Liver (tissue), 8 donors: ENCODE measurements at regions not wholly inside any gene's neighbourhood (a gene's known extent, or its start where the extent isn't known, plus 50 kb on each side); places are given as distances from the start of the nearest gene placed in this dataset.

Source experiments
- DNase-seq: peaks from one replicate; pipeline ENCODE4 v3.0.0-alpha.2; 2017; ENCODE audit warnings: low spot score
- H3K27ac ChIP-seq, 2 donors: one replicate each; pipeline ENCODE4 v1.7.0; 2013; ENCODE audit warnings: inconsistent platforms in 2 of 2, low read length in 2 of 2, control low read depth in 1 of 2, low read depth in 1 of 2, mild to moderate bottlenecking in 1 of 2
- H3K27me3 ChIP-seq, 4 donors: one replicate each; pipeline versions ENCODE4 v1.6.1 to v1.7.0; 2013; ENCODE audit warnings: low read length in 3 of 4, inconsistent platforms in 1 of 4, mild to moderate bottlenecking in 1 of 4, moderate library complexity in 1 of 4; ENCODE audit not compliant: control insufficient read depth in 4 of 4, insufficient read depth in 4 of 4
- H3K36me3 ChIP-seq, 4 donors: one replicate each; pipeline versions ENCODE4 v1.6.1 to v1.7.0; 2013; ENCODE audit warnings: low read length in 3 of 4, mild to moderate bottlenecking in 3 of 4, low read depth in 1 of 4, moderate library complexity in 1 of 4; ENCODE audit not compliant: control insufficient read depth in 4 of 4, insufficient read depth in 3 of 4
- H3K4me1 ChIP-seq, 4 donors: one replicate each; pipeline versions ENCODE4 v1.6.1 to v1.7.0; 2013; ENCODE audit warnings: low read length in 3 of 4, mild to moderate bottlenecking in 3 of 4, moderate library complexity in 1 of 4; ENCODE audit not compliant: control insufficient read depth in 4 of 4, insufficient read depth in 4 of 4
- H3K4me3 ChIP-seq, 3 donors: one replicate each; pipeline versions ENCODE4 v1.6.1 to v1.7.0; 2013; ENCODE audit warnings: low read length in 3 of 3, control low read depth in 1 of 3, low read depth in 1 of 3, mild to moderate bottlenecking in 1 of 3
- H3K9ac ChIP-seq, 2 donors: one replicate each; pipeline ENCODE4 v1.7.0; 2013; ENCODE audit warnings: low read length in 2 of 2, mild to moderate bottlenecking in 2 of 2, moderate library complexity in 2 of 2, control low read depth in 1 of 2, low read depth in 1 of 2
- H3K9me3 ChIP-seq, 4 donors: one replicate each; pipeline versions ENCODE4 v1.6.1 to v1.7.0; 2013; ENCODE audit warnings: low read length in 3 of 4; ENCODE audit not compliant: control insufficient read depth in 4 of 4
- ATF3 ChIP-seq: IDR thresholded peaks from 2 replicates; pipeline ENCODE4 v1.6.1; 2016; ENCODE audit warnings: antibody characterized with exemption
- CTCF ChIP-seq: fragments of 150-350 bp; IDR thresholded peaks from 2 replicates; pipeline ENCODE4 v1.5.1; 2017; ENCODE audit warnings: improper control_type of control experiment, low read depth, low read length; ENCODE audit not compliant: missing input control
- EGR1 ChIP-seq, 2 donors: IDR thresholded peaks; 2 replicates each; pipeline ENCODE4 v1.6.1; 2016 to 2018; ENCODE audit warnings: antibody characterized with exemption in 2 of 2, low read depth in 2 of 2
- FOXA1 ChIP-seq: IDR thresholded peaks from 2 replicates; pipeline ENCODE4 v1.6.1; 2016; ENCODE audit warnings: antibody characterized with exemption
- FOXA2 ChIP-seq: IDR thresholded peaks from 2 replicates; pipeline ENCODE4 v1.6.1; 2016; ENCODE audit warnings: antibody characterized with exemption
- GABPA ChIP-seq, 2 donors: IDR thresholded peaks in 1 of 2; conservative IDR thresholded peaks in 1 of 2; 2 replicates each; pipeline ENCODE4 v1.6.1; 2016; ENCODE audit warnings: antibody characterized with exemption in 2 of 2, mild to moderate bottlenecking in 1 of 2, moderate library complexity in 1 of 2
- HNF4A ChIP-seq, 2 donors: conservative IDR thresholded peaks; 2 replicates each; pipeline ENCODE4 v1.6.1; 2016; ENCODE audit warnings: antibody characterized with exemption in 2 of 2, mild to moderate bottlenecking in 2 of 2
- HNF4G ChIP-seq: IDR thresholded peaks from 2 replicates; pipeline ENCODE4 v1.6.1; 2016; ENCODE audit warnings: antibody characterized with exemption
- NR2F2 ChIP-seq: IDR thresholded peaks from 2 replicates; pipeline ENCODE4 v1.6.1; 2016; ENCODE audit warnings: antibody characterized with exemption
- RAD21 ChIP-seq, 2 donors: IDR thresholded peaks; 2 replicates each; pipeline ENCODE4 v1.6.1; 2016; ENCODE audit warnings: antibody characterized with exemption in 2 of 2, mild to moderate bottlenecking in 2 of 2
- RXRA ChIP-seq, 2 donors: IDR thresholded peaks; 2 replicates each; pipeline ENCODE4 v1.6.1; 2017 to 2018; ENCODE audit warnings: antibody characterized with exemption in 2 of 2, mild to moderate bottlenecking in 1 of 2
- SP1 ChIP-seq: IDR thresholded peaks from 2 replicates; pipeline ENCODE4 v1.6.1; 2018; ENCODE audit warnings: antibody characterized with exemption, mild to moderate bottlenecking
- TAF1 ChIP-seq: conservative IDR thresholded peaks from 2 replicates; pipeline ENCODE4 v1.6.1; 2016; ENCODE audit warnings: antibody characterized with exemption, mild to moderate bottlenecking
- YY1 ChIP-seq: IDR thresholded peaks from 2 replicates; pipeline ENCODE4 v1.6.1; 2016; ENCODE audit warnings: antibody characterized with exemption, mild to moderate bottlenecking
- WGBS: extraction: QIAGEN DNeasy Blood & Tissue Kit; methylation state at CpG from one replicate; pipeline ENCODE4 v1.1.7; 2013; 5-methylcytosine and 5-hydroxymethylcytosine counted together
- TF ChIP-seq, protein P1 (sequence below): IDR thresholded peaks from 2 replicates; pipeline ENCODE4 v1.6.1; 2016; ENCODE audit warnings: antibody characterized with exemption
- TF ChIP-seq, protein P2 (sequence below): IDR thresholded peaks from 2 replicates; pipeline ENCODE4 v1.6.1; 2016; ENCODE audit warnings: antibody characterized with exemption
- donor health status: healthy.
- donor health status: healthy.
- donor health status: healthy.
- donor health status: healthy.
- donor health status: healthy.

- Histone ChIP-seq H3K27me3 (no peaks in the 10 kb centered on the region), H3K4me3 (no peak overlapping the region), H3K27ac (no peak overlapping the region), H3K4me1 (no peaks in the 10 kb centered on the region), H3K9ac (no peak overlapping the region), H3K36me3 (no peaks in the 10 kb centered on the region), H3K9me3 (no peaks in the 10 kb centered on the region)
- DNase-seq = no peak
- 79% methylated on average over 3 of the region's 3 CpGs for WGBS
- no peak for TF ChIP-seq HNF4G
- no peak for TF ChIP-seq TAF1
- no peak for TF ChIP-seq YY1
- TF ChIP-seq HNF4A (conservative IDR thresholded peaks at IDR 0.05) = no peak
- TF ChIP-seq SP1 = no peak
- TF ChIP-seq CTCF = no peak
- TF ChIP-seq EGR1 (IDR thresholded peaks at IDR 0.05; ENCODE audit: low read depth in 2 of 2) = no peak
- no peak for TF ChIP-seq ATF3
- TF ChIP-seq, protein P1, sequence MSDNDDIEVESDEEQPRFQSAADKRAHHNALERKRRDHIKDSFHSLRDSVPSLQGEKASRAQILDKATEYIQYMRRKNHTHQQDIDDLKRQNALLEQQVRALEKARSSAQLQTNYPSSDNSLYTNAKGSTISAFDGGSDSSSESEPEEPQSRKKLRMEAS = no peak
- TF ChIP-seq RAD21 (IDR thresholded peaks at IDR 0.05) = no peak
- no peak for TF ChIP-seq FOXA2
- TF ChIP-seq, protein P2, sequence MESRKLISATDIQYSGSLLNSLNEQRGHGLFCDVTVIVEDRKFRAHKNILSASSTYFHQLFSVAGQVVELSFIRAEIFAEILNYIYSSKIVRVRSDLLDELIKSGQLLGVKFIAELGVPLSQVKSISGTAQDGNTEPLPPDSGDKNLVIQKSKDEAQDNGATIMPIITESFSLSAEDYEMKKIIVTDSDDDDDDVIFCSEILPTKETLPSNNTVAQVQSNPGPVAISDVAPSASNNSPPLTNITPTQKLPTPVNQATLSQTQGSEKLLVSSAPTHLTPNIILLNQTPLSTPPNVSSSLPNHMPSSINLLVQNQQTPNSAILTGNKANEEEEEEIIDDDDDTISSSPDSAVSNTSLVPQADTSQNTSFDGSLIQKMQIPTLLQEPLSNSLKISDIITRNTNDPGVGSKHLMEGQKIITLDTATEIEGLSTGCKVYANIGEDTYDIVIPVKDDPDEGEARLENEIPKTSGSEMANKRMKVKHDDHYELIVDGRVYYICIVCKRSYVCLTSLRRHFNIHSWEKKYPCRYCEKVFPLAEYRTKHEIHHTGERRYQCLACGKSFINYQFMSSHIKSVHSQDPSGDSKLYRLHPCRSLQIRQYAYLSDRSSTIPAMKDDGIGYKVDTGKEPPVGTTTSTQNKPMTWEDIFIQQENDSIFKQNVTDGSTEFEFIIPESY = no peak
- no peak for TF ChIP-seq RXRA (IDR thresholded peaks at IDR 0.05)
- no peak for TF ChIP-seq NR2F2
Observed at GRCh38 chr5:117624201-117624600, 1049.6 kb upstream of the SEMA6A start.

- 41% methylated on average over 3 of the region's 3 CpGs for WGBS
- DNase-seq = no peak
- Histone ChIP-seq H3K9me3 (no peaks in the 10 kb centered on the region), H3K27me3 (no peaks in the 10 kb centered on the region), H3K4me1 (no peaks in the 10 kb centered on the region), H3K36me3 (no peaks in the 10 kb centered on the region), H3K9ac (no peak overlapping the region), H3K4me3 (no peak overlapping the region), H3K27ac (no peak overlapping the region)
- TF ChIP-seq, protein P2 = no peak
- TF ChIP-seq HNF4A (conservative IDR thresholded peaks at IDR 0.05) (no peak), GABPA (IDR thresholded peaks at IDR 0.05 in 1 of 2, conservative IDR thresholded peaks at IDR 0.05 in 1 of 2) (no peak), FOXA1 (no peak)
Observed at GRCh38 chr5:117623042-117623805, 1048.6 kb upstream of the SEMA6A start.
